NB4 (cell line): ENCODE measurements at regions not wholly inside any gene's neighbourhood (a gene's known extent, or its start where the extent isn't known, plus 50 kb on each side); places are given as distances from the start of the nearest gene placed in this dataset.

ENCODE experiments used
- DNase-seq: peaks from one replicate; pipeline ENCODE4 v3.0.0; 2010; ENCODE audit warnings: low read depth
- H3K4me3 ChIP-seq: one replicate; pipeline ENCODE4 v1.5.1; 2011; ENCODE audit warnings: mild to moderate bottlenecking, low read depth, low read length, moderate library complexity
- MYC ChIP-seq: IDR thresholded peaks from 2 replicates; pipeline ENCODE4 v1.6.1; 2011; ENCODE audit warnings: low read depth, low read length
- POLR2A ChIP-seq: IDR thresholded peaks from 2 replicates; pipeline ENCODE4 v1.6.1; 2011; ENCODE audit warnings: mild to moderate bottlenecking; ENCODE audit not compliant: insufficient read length; ENCODE audit errors: extremely low read depth
- TF ChIP-seq, protein P1 (sequence below): IDR thresholded peaks from 2 replicates; pipeline ENCODE4 v1.6.1; 2011; ENCODE audit warnings: low read depth, low read length
- TF ChIP-seq, protein P2 (sequence below): IDR thresholded peaks from one replicate; pipeline ENCODE4 v1.5.1; 2012; ENCODE audit warnings: low read depth, low read length

DNA sequence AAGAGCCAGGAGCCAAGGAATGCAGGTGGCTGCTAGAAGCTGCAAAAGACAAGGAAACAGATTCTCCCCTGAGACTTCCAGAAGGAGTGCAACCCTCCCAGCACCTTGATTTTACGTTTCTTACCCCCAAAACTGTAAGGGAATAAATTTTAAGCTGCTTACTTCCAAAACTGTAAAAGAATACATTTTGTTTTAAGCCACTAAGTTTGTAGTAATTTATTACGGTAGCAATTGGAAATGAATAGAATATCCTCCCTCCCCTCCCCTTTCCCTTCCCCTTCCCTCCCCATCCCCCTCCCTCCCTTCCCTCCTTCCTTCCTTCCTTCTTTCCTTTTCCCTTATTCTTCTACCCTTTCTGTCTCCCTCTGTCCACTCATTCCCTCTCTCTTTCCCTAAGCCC lies 203.7 kb upstream of the CFAP20DC start:
- TF ChIP-seq POLR2A (no peak), MYC (no peak)
- TF ChIP-seq, protein P1, sequence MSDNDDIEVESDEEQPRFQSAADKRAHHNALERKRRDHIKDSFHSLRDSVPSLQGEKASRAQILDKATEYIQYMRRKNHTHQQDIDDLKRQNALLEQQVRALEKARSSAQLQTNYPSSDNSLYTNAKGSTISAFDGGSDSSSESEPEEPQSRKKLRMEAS, result no peak
- TF ChIP-seq, protein P2, sequence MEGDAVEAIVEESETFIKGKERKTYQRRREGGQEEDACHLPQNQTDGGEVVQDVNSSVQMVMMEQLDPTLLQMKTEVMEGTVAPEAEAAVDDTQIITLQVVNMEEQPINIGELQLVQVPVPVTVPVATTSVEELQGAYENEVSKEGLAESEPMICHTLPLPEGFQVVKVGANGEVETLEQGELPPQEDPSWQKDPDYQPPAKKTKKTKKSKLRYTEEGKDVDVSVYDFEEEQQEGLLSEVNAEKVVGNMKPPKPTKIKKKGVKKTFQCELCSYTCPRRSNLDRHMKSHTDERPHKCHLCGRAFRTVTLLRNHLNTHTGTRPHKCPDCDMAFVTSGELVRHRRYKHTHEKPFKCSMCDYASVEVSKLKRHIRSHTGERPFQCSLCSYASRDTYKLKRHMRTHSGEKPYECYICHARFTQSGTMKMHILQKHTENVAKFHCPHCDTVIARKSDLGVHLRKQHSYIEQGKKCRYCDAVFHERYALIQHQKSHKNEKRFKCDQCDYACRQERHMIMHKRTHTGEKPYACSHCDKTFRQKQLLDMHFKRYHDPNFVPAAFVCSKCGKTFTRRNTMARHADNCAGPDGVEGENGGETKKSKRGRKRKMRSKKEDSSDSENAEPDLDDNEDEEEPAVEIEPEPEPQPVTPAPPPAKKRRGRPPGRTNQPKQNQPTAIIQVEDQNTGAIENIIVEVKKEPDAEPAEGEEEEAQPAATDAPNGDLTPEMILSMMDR, result no peak

DNA sequence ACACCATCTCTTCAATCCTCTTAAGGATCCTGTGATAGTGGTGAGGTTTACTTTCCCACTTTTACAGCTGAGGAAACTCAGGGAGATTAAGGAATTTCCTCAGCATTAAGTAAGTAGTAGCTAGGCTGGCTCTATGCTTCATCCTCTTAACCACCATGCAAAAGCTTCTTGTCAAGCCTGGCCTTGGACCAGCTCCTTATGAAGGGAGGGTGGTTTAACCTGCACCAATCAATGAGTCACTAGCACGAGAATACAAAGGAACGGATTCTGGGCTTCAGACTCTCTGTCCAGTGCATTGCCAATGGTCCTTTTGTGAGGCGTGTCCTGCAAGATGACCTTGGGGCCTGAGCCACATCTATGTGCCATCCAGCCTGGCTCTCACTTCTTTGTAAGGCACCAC lies 202.0 kb upstream of the CFAP20DC start:
- TF ChIP-seq POLR2A, result no peak
- TF ChIP-seq MYC, result no peak
- TF ChIP-seq, protein P1, result no peak
- TF ChIP-seq, protein P2, result no peak
- no peak overlapping the region for H3K4me3 ChIP-seq
- no peak for DNase-seq

More for the DNA sequence above, 203.7 kb upstream of the CFAP20DC start:
- DNase-seq, result no peak
- H3K4me3 ChIP-seq, result no peak overlapping the region

DNA sequence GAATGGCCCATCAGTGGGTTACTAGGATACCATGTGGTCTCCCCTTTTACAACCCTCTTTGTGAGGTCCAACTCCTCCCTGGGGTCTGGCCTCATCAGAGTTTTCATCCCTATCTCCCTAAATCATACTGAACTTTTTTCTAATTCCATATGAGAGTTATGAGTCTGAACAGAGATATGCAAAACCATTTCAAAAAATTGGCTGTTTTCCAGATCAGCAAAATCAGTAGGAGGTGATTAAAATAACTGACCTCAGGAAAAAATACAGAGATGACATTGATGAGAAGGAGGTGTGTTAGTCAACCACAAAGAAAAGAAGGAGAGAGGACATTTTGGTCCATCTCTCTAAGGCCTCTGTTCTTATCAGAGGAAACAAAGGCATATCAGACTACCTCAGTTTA lies 200.8 kb upstream of the CFAP20DC start:
- TF ChIP-seq, protein P1, result no peak

DNA sequence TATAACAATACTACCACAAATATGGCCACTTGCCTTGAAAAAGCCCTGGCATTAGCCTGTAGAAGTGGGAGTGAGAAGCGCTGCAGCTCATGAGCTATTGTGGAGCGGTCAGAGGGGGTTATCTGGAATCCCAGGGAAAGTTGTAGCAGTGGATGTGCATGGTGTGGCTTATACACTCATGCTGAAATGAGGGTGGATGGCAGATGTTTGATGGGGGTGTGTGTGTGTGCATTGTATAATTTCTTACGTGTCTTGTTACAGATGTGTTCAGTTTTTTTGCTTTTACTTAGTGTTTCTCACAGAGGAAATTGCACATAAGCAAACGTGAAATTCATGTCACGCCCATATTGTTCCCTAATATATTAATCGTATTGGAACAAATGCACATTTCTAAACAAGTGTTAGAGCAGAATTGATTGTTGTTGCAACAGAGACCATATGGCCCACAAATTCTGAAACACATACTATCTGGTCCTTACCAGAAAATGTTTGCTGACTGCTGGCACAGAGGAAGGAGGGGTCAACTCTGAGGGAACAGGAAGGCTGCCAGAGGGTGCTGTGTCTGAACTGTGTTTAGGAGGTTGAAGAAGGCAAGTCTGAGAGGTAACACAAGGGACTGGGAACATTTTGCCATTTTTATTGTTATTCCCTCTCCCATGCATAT lies 200.0 kb upstream of the CFAP20DC start:
- TF ChIP-seq, protein P1, result no peak
- TF ChIP-seq POLR2A (no peak), MYC (no peak)
- TF ChIP-seq, protein P2, result no peak
- DNase-seq, result no peak
- H3K4me3 ChIP-seq, result no peak overlapping the region

More for the DNA sequence above, 200.8 kb upstream of the CFAP20DC start:
- H3K4me3 ChIP-seq, result no peak overlapping the region
- DNase-seq, result no peak

DNA sequence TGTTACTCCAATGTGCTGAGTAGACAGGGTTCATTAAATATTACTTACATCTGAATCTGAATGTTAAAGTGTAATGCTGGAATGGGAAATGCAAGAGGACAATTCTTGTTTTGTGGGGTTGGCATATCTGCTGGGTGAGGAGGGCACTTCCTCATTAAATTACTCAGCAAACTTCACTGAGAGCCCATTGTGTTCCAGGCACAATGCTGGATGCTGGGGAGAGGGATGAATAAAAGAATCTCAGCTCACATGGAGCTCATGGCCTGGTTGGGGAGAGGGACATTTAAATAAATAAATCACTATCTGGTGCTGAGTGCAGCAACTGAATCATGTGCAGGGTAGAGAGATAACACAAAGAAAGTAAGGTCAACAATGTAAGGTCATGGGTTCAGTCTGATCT lies 199.2 kb upstream of the CFAP20DC start:
- TF ChIP-seq, protein P2, result no peak
- TF ChIP-seq, protein P1, result no peak
- TF ChIP-seq MYC (no peak), POLR2A (no peak)

DNA sequence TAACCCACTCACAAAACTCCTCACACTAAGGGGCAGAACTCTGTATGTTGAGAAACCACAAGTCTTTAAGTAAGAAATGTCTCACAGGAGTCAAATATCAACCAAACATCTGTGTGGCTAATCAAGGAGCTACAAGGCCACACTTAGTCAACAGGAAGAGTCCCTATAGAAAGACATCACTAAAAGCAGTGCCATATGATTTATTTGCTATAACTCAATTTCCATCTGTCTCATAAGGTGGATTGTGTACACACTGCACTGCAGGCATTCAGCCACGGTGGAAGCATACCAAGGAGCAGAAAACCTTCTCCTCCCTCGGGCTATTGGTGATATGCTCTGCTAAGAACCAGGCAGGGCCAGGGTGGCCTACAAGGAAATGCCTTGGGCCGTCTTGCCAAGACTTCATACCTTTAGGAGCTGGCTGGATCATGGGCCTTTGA lies 197.6 kb upstream of the CFAP20DC start:
- no peak for DNase-seq
- H3K4me3 ChIP-seq, result no peak overlapping the region
- TF ChIP-seq, protein P2, result no peak

More for the DNA sequence above, 199.2 kb upstream of the CFAP20DC start:
- DNase-seq, result no peak
- no peak overlapping the region for H3K4me3 ChIP-seq
